Brain pericyte (primary cell): ENCODE measurements at regions not wholly inside any gene's neighbourhood (a gene's known extent, or its start where the extent isn't known, plus 50 kb on each side); places are given as distances from the start of the nearest gene placed in this dataset.
A peak's percentile ranks its signal among the peaks of the same experiment; 100 is the strongest.

Experiments
- DNase-seq: peaks from one replicate; pipeline ENCODE4 v3.0.0-alpha.2; 2012; ENCODE audit warnings: low read depth, low spot score

DNA sequence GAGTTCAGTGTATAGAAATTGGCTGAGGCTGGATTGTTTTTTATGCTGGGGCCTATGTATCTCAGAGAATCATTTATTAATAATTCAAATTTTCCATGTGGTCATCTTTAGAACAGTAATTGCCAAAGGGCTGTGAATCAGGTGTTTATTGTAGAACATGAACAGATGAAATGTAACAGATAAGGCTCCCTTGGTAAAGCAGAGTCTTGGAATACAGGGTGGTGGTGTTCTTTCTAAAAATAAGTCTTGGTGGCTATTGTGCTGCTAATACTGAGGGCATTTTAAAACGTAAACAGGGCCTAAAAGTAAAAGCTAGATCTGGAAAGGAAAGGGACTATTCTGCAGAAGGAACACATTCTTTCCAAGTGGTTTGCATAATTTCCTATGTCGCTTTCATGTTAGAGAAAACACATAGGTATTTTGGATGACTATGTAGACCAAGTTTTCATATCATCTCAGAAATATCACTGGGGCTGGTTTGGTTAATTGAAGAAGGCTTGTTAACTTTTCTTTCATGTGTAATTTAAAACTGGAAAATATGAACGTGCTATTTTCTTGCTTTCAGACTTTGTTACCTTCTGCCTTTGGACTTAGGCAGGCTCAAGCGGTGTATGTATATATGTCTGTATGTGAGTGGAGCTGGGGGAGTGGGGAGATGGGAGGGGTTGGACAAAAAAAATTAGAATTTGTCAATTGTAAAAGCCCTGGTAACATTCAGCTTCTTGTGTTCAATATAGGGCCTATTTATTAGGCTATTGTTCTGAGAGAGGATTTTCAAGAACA is 119.9 kb upstream of the ANKRD55 start:
- DNase-seq = no peak

DNA sequence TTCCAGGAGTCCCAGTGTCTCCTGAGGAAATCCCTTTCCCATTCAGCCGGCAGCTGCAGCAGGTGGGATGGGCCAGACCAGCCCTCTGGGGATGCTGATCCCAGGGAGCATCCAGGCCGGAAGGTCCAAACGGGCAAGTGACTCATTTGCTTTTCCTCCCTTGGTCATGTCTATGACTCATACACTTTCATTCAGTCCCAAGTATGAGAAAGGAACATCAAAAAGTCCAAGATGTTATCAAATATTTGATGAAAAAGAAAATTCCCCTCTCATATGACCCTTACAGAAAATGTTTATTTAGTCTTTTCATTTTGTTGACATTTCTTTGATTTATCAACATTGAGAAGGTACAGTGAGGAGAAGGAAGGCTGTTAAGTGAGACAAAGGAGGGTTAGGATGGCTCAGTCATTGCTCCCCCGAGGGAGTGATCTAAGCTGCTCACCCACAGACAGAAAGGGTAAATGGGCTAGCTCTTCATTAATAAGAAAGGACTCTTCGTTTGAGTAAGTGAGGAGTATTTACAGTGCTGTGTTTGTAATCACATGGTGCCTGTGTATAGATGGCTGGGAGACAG is 117.6 kb upstream of the ANKRD55 start:
- peak; percentile 71 for DNase-seq

DNA sequence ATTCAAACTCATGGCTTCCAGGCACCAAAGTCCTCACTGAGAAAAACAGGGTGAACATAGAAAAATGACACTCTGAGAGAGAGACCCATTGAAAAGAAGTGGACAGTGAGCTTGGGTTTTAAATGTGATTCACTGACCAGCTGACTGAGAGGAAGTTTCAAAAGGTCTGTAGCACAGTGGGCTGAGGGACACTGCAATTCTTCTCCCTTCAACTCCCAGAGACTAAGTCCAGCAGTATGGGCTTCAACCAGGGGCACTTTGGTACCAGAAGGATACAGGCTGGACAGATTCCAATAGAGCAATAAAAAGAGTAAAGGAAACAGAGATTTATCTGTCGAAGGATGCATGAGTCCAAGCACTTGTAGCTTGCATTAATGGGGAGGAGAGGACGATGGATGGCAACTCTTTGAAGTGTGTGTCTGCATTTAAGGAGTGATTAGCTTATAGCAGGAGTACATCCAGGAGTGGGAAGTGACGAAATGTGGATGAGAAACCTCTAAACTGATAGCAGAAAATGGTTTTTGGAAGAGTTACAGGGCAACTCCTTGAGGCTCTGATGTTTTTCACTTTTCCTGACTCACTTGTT is 117.0 kb upstream of the ANKRD55 start:
- DNase-seq = no peak

DNA sequence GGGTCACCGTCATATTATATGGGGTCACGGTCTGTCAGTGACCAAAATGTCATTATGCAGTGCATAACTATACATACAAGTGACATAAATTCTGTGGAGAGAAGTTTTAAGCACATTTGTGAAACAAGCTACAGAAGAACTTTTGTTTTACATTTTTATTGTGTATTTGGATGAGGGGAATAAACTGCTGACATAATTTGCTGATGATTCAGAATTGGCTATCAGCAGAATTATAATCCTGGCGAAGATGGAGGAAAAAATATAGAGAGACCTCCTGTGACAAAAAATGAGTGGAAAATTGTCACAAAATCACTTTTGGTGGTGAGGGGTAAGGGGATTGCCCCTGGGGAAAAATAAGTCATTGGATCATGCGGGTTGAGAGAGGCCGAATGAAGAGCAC is 116.3 kb upstream of the ANKRD55 start:
- no peak for DNase-seq

DNA sequence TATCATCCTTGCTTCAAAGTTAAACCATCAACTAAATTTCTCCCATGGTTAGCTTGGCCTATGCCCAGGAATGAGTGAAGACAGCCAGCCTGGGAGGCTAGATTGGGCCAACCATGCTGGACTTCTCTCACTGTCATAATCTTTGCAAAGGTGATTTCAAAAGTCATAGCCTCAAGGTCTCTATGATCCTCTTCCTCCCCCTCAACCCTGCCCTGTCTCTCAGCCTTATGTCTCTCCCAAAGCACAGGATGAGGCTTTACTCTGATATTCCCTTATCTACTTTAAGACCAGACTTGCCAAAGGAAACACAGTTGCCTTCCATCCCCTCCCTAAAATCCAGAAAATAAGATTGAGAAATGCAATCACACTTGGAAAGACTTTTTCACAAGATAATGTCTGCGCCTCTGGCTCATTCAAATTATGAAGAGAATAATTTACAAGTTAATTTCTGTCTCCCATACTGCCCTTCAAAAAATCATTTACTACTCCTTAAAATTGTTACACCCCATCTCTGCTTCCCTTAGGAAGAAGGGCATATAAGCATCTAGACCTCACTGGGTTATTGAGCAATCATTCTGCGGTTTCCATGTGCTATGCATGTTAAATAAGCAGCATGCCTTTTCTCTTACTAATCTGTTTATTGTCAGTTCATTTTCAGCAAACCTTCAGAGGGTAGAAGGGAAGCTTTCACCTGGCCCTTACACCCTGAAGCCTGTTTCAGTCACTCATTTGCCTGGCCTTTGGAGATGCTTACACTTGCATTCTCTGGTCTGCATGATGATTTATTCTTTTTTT is 113.8 kb upstream of the ANKRD55 start:
- no peak for DNase-seq

DNA sequence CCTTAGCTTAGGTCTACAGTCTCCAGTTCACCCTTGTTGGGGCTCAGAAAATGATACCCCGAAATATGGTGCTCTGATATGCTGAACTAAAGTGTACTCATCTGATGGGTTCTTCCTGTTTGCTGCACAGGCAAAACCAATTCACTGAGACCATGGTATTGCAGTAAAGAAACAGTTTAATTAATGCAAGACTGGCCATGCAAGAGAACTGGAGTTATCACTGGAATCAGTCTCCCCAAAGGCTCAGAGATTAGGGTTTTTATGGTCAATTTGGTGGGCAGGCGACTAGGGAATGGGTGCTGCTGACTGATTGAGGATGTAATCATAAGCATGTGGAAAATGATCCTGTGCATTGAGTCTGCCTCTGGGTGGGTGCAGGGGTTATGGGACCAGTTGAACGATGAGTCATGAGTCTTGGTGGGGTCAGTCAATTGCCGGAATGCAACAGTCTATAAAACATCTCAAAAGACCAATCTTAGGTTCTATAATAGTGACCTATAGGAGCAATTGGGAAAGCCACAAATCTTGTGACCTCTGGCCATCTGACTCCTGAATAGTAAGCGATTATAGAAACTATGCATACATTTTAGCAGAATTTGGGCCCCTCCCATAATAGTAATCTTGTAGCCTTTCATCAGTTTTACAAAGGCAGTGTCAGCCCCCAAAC is 113.0 kb upstream of the ANKRD55 start:
- DNase-seq = no peak

DNA sequence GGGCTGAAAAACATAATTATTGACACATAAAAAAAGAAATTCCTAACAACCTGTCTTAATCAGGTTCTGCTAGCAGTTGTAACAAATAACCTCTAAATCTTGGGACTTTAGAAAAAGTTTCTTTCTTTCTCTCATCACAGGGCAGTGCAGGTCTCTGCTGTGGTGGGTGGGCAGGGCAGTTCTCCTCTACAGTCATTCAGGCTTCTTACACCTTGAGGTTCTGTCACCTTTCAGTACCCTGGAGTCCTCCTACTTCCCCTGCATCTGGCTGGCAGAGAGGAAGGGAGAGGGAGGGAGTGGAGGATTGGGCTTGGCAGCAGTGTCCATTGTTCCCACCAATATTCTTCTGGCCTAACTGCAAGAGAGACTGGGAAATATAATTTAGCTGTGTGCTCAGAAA is 112.2 kb upstream of the ANKRD55 start:
- no peak for DNase-seq

DNA sequence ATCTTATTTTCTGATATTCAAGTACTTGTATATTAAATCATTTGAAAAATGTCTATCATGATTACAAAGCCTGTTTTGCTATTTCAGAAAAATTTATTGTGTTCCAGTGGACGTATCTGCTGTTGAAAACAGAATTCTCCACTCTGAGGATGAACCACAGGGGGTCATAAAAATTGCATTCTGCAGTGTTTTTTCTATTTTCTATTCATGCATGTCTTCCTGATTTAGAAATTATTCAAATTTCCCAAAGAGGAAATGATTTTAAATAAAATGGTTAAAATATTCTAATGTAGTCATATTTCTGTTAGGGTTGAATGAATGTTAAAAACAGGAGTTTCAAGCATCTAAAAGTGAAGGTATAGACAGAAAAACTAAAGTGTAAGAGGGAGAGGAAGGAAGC is 111.5 kb upstream of the ANKRD55 start:
- DNase-seq = no peak

DNA sequence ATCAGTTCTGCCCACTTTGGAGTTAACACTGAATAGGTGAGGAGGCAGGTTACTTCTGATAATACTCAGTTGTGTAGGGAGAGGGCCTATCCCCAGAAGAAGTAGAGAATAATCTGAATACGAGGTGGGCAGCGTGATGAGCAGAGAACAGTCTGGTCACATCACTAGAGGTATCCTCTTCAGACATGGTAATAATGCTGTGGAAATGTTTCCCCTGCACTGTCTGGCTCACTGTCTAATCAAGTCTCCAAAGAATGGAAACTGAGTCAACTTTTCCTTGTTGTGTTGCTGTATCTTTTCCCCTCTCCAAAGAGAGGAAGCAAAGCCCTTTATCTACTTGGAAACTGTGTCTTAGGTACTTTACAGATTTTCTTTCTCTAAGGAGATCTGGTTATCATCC is 110.9 kb upstream of the ANKRD55 start:
- no peak for DNase-seq

DNA sequence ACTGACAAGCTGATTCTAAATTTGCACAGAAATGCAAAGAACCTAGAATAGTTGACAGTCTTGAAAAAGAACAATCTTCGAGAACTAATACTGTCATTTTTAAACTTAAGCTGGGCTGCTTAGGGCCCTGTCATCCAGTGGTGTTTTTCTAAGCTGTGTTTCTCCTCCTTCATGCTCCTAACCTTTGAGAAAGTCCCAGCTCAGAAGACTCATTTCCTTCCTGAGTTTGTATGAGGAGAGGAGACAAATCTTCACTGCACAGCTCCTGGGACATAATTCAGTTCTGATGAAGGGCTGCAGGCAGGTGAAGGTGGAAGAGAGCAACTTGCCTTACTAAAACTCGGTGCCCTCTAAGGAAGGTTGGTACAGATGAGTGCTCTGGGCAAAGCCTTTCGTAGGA is 109.5 kb upstream of the ANKRD55 start:
- DNase-seq = no peak

DNA sequence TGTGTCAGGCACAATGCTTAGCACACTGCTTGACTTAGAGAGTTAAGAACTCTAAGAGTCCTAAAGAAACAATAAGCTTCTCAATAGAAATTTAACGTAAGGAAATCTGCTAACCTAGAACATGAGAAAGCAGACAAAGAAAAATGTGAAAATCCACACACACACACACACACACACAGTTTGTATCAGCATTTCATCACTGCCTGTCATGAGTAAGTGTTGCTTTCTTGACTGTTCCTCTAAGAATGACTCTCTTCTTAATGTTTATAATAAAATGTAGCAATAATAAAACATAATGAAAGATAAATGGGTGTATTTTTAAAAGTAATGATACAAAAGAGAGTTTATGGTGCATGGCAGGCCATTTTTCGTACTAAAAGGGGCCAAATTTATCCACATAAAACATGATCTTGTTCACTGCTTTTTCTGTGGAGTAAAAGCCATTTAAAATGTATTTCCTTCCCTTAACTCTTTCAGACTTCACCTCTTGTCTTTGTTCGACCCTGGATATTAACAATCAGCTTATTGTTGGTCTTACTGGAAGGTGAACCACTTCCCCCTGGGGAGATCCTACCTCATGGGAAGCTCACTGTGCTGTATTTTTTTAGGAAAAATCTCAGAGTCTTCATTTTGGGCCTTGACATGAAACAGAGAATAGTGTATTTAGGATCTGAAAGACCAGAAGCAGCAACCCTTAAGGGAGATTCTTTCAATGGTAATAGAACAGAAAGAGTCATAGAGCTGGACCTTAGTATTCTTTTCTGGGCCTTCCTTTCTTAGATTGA is 107.3 kb upstream of the ANKRD55 start:
- no peak for DNase-seq

DNA sequence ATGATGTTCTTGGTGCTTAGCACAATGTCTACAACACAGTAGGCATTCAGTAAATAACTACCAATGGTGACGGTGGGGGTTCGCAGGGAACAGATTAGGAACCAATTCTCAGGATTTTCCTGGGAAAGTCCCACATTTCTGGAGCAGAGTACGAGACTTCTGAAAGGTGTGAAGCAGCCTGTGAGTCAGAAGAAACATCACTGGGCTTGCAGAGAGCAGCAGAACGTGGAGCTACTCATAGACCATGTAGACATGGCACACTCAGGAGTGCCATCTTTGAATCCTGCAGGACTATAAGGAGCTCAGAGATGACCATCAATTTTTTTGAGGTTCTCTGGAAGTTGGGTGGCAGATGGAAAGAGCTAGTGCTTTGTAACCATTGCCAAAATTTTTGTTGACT is 106.6 kb upstream of the ANKRD55 start:
- no peak for DNase-seq

DNA sequence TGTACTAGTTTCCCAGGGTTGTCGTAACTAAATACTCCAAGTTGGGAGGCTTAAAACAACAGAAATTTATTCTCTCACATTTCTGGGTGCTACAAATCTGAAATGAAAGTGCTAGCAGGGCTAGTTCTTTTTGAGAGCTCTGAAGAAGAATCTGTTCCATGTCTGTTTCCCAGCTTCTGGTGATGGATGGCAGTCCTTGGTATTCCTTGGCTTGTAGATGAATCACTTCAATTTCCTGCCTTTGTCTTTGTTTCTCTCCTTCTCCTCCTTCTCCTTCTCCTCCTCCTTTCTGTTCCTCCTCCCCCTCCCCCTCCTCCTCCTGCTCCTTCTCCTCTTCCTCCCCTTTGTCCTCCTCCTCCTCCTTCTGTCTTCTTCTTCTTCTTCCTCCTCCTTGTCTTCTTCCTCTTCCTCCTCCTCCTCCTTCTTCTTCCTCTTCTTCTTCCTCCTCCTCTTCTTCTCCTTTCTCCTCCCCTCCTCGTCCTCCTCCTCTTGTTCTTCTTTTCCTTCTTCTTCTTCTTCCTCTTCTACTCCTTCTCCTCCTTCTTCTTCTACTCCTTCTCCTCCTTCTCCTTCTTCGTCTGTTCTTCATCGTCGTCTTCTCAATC is 104.7 kb upstream of the ANKRD55 start:
- no peak for DNase-seq

DNA sequence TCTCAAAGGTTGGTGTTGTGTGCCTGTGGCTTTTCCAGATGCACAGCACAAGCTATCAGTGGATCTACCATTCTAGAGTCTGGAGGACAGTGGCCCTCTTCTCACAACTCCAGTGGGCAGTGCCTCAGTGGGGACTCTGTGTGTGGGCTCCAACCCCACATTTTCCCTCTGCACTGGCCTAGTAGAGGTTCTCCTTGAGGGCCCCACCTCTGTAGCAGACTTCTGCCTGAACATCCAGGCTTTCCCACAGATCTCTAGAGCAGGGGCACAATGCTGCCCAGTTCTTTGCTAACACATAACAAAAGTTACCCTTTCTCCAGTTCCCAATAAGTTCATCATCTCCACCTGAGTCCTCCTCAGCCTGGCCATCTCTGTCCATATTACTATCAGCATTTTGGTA is 102.1 kb upstream of the ANKRD55 start:
- no peak for DNase-seq

DNA sequence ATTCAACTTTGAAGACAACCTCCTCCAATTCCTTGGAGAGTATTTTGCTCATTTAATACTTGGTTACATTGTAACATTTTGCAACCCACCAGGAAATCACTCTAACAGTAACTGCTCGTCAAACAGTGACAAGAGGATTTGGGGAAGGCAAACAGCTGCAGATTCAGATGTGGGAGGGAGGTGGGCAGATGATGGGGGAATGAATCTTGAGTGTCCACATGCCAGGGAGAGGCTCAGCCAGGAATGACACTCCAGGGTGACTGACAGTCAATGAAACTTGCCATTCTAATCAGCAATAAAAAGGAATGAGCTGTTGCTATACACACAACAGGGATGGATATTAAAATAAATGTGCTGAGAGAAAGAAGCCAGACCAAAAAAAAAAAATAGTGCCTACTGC is 97.7 kb upstream of the ANKRD55 start:
- no peak for DNase-seq

DNA sequence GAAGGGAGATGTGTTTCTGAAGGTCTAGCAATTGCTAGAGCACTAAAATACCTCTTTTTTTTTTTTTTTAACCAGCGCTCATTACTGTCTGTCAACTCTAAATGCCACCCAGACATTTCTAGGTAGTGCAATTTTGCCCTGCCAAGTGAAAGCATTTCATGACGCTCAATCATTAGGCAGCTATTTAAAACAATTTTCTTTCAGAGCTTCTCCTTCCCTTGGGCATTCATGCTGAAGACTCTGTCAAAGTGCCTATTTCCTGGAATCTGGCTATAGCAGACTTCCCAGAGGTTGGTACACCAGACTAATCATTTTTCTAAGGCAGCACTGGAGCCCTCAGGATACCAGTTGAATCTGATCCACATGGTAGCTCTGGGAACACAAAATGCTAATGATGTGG is 97.0 kb upstream of the ANKRD55 start:
- no peak for DNase-seq

DNA sequence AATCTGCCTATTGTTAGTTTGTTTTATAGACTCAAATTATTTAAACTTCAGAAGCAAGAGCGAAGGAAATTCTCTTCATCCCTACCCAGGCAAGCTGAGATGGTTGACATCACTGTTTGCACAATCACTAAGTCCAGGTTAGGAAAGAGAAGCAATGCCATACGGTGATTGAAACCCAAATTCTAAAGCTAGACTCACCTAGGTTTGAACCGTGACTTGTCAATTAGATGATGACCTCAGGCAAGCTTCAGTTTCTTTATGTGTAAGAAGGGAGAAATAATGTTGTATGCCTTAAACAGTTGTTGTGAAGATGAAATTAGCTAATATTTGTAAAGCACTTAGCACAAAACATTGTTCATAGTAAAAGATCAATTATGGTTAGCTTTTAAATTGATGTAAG is 96.5 kb upstream of the ANKRD55 start:
- no peak for DNase-seq

DNA sequence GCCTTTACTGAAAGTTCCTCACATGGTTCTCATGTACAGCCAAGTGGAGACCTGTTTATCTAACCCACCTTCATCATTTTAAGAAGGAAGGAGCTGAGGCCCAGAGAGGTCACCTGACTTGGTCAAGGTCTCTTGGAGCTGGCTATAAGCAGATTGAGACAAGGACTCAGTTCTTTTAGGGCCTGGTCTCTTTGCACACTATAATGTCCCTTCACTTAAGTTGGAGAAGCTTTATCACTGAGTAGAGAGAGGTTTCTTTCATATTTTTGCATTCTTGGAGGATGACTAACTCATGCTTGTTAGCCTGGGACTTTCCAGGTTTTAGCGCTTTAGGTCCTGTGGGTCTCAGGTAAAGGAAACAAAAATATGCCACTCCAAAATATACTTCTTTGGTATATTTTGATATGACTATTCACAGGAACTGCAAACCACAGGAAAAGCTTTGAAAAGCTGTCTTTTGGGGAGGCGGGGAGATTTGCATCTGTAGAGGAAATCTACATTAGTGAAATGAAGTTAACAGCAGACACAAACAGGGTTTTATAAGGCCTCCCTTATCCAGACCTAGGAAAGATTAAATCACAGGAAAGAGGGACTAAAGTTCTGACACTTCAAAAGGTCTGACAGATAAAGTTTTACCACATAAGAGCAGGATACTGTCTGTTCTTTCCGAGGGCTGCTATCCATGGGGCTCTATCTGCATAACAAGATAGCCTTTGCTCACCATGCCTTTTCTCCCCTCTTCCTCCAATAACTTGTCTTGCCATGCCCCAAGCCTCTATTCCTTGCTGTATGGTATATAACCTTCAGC is 95.8 kb upstream of the ANKRD55 start:
- no peak for DNase-seq

DNA sequence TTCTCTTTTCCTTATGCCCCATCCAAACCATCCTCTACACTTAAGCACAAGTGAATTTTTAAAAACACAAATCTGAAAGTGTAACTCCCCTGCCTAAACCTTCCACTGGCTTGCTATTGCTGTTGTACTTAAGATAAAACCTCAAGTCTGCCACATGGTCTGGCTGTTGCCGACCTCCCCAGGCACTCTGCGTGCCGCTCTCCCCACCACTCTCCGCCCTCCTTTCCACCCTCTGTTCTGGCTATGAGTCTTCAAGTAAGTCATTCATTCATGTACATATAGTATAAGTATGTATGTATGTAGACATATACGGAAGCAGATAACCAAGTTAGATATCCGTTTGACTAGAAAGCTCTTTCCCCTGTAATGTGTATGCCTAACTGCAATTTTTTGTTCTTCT is 94.7 kb upstream of the ANKRD55 start:
- no peak for DNase-seq

DNA sequence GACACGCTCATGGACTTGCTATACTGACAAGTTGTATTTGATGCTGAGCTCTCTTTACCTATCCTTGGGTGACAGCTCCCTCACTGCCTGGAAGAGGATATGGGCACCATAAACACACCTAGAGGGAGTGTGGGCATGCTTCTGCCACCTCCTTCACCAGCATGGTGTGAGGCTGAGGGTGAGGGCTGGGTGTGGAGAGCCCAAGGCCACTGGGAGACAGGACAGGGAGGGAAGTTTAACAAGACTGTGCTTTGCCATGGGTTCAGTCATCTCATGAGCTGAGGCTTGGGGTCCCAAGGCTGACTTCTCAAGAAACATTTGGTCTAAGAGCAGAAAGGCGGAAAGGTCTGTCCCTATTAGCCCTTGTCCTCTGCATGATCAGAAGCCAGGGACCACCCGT is 93.6 kb upstream of the ANKRD55 start:
- DNase-seq = no peak
